DND-41 (cell line): ENCODE measurements at regions not wholly inside any gene's neighbourhood (a gene's known extent, or its start where the extent isn't known, plus 50 kb on each side); places are given as distances from the start of the nearest gene placed in this dataset.

Experiments used
- ATAC-seq: fragments of 200-7000 bp; cut with Tn5 transposase; 3 replicates; pipeline ENCODE4 v1.9.1; 2021; ENCODE audit warnings: low read depth; ENCODE audit not compliant: insufficient read depth
- DNase-seq: peaks from one replicate; pipeline ENCODE4 v3.0.0-alpha.2; 2020
- H2AFZ ChIP-seq: 2 replicates; pipeline ENCODE4 v1.6.0; 2012; ENCODE audit warnings: low read depth, low read length
- H3K27ac ChIP-seq: 2 replicates; pipeline ENCODE4 v1.5.1; 2012; ENCODE audit warnings: low read length, inconsistent platforms
- H3K27me3 ChIP-seq: fragments of 200-600 bp; sonication (generic); 2 replicates; pipeline ENCODE4 v1.6.0; 2012; ENCODE audit warnings: low read length, mild to moderate bottlenecking, inconsistent platforms; ENCODE audit not compliant: insufficient read depth, poor library complexity
- H3K36me3 ChIP-seq: 2 replicates; pipeline ENCODE4 v1.5.1; 2012; ENCODE audit warnings: low read length, inconsistent platforms; ENCODE audit not compliant: insufficient read depth
- H3K4me1 ChIP-seq: 2 replicates; pipeline ENCODE4 v1.5.1; 2012; ENCODE audit warnings: mild to moderate bottlenecking, low read length; ENCODE audit not compliant: insufficient read depth
- H3K4me2 ChIP-seq: 2 replicates; pipeline ENCODE4 v1.6.0; 2012; ENCODE audit warnings: mild to moderate bottlenecking, moderate library complexity, low read length, inconsistent platforms; ENCODE audit not compliant: insufficient read depth
- H3K4me3 ChIP-seq, 2 experiments: fragments of 200-600 bp in 1 of 2; shearing (Covaris generic) in 1 of 2; 2 replicates each; pipeline ENCODE4 v1.5.1; 2012 to 2016; ENCODE audit warnings: inconsistent platforms in 2 of 2, low read length in 2 of 2, mild to moderate bottlenecking in 2 of 2, low read depth in 1 of 2, moderate library complexity in 1 of 2
- H3K79me2 ChIP-seq: 2 replicates; pipeline ENCODE4 v1.6.0; 2012; ENCODE audit warnings: low read length, inconsistent platforms; ENCODE audit not compliant: insufficient read depth
- H3K9ac ChIP-seq: 2 replicates; pipeline ENCODE4 v1.6.0; 2012; ENCODE audit warnings: low read depth, mild to moderate bottlenecking, inconsistent platforms, low read length, moderate library complexity
- H3K9me3 ChIP-seq: 2 replicates; pipeline ENCODE4 v1.5.1; 2012; ENCODE audit warnings: low read length, moderate library complexity, mild to moderate bottlenecking, inconsistent platforms; ENCODE audit not compliant: insufficient read depth, severe bottlenecking
- H4K20me1 ChIP-seq: 2 replicates; pipeline ENCODE4 v1.6.0; 2012; ENCODE audit warnings: low read length; ENCODE audit not compliant: insufficient read depth
- EZH2 ChIP-seq: IDR thresholded peaks from 3 replicates; pipeline ENCODE4 v1.6.1; 2012; ENCODE audit warnings: borderline replicate concordance, low read depth, mild to moderate bottlenecking, moderate library complexity, low read length, inconsistent platforms; ENCODE audit not compliant: severe bottlenecking
- TF ChIP-seq, protein P1 (sequence below): IDR thresholded peaks from 2 replicates; pipeline ENCODE4 v1.5.1; 2012; ENCODE audit warnings: borderline replicate concordance, low read length, moderate library complexity, mild to moderate bottlenecking; ENCODE audit not compliant: poor library complexity, severe bottlenecking; ENCODE audit errors: extremely low read depth

DNA sequence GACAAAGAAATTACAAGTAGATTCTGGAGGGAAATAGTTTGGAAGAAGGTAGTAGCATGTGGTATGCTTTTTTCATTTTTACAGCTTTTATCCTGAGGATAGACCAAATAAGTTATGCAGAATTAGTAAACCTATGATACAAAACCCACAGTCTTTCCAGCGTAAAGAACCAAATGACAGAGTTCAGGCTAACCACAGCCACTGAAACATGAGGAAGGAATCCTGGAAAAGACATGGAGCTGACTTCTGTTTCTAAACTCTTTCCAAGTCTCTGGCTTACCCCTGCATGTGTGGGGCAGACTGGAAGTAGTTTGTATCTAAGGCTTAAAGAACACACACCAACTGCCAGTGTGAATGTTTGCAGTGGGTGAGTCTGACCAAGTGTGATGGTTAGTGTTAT is 258.4 kb upstream of the TENM4 start:
- Histone ChIP-seq H3K27me3 (no peaks in the 10 kb centered on the region), H3K9me3 (peaks cover 9% of the 10 kb centered on the region), H2AFZ (no peak overlapping the region), H3K36me3 (no peaks in the 10 kb centered on the region), H3K9ac (no peak overlapping the region), H3K4me2 (no peak overlapping the region), H3K79me2 (no peaks in the 10 kb centered on the region), H4K20me1 (no peaks in the 10 kb centered on the region), H3K4me3 (no peak overlapping the region), H3K27ac (no peak overlapping the region), H3K4me1 (no peaks in the 10 kb centered on the region)
- no peak for TF ChIP-seq EZH2
- TF ChIP-seq, protein P1, sequence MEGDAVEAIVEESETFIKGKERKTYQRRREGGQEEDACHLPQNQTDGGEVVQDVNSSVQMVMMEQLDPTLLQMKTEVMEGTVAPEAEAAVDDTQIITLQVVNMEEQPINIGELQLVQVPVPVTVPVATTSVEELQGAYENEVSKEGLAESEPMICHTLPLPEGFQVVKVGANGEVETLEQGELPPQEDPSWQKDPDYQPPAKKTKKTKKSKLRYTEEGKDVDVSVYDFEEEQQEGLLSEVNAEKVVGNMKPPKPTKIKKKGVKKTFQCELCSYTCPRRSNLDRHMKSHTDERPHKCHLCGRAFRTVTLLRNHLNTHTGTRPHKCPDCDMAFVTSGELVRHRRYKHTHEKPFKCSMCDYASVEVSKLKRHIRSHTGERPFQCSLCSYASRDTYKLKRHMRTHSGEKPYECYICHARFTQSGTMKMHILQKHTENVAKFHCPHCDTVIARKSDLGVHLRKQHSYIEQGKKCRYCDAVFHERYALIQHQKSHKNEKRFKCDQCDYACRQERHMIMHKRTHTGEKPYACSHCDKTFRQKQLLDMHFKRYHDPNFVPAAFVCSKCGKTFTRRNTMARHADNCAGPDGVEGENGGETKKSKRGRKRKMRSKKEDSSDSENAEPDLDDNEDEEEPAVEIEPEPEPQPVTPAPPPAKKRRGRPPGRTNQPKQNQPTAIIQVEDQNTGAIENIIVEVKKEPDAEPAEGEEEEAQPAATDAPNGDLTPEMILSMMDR, result no peak
- DNase-seq, result no peak
- no peak for ATAC-seq

- H4K20me1 ChIP-seq, result no peaks in the 10 kb centered on the region
- H3K36me3 ChIP-seq, result no peaks in the 10 kb centered on the region
- H3K27me3 ChIP-seq, result no peaks in the 10 kb centered on the region
- ATAC-seq (no peak), DNase-seq (no peak)
- H3K4me1 ChIP-seq, result no peaks in the 10 kb centered on the region
- H3K9ac ChIP-seq, result no peak overlapping the region
- H3K4me3 ChIP-seq, result no peak overlapping the region
- H3K9me3 ChIP-seq, result peaks cover 9% of the 10 kb centered on the region
- no peak overlapping the region for H3K4me2 ChIP-seq
- no peaks in the 10 kb centered on the region for H3K79me2 ChIP-seq
- TF ChIP-seq EZH2, result no peak
- TF ChIP-seq, protein P1, result no peak
- no peak overlapping the region for H3K27ac ChIP-seq
- H2AFZ ChIP-seq, result no peak overlapping the region
Observed at GRCh38 chr11:79697905-79698304, 257.1 kb upstream of the TENM4 start.

DNA sequence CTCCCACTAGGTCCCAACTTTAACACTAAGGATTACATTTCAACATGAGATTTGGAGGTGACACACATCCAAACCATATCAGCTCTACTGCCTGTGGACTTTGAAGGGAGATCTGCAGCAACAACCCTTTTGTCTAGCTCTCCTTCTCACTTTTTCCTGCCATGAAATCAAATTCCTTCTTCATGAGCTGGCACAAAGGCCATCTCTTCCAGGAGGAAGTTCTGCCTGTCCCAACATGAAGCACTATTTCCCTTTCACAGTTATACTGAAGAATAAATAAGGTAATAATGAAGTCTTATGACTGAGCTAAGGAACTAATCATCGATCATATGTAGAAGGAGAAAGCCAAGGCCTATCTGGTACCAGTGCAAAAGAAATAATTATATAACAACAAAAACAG is 253.5 kb upstream of the TENM4 start:
- H2AFZ ChIP-seq, result no peak overlapping the region
- H3K9me3 ChIP-seq, result no peaks in the 10 kb centered on the region
- no peak for DNase-seq
- TF ChIP-seq, protein P1, result no peak
- TF ChIP-seq EZH2, result no peak
- H3K79me2 ChIP-seq, result no peaks in the 10 kb centered on the region
- no peak overlapping the region for H3K27ac ChIP-seq
- no peaks in the 10 kb centered on the region for H3K36me3 ChIP-seq
- no peak for ATAC-seq
- no peaks in the 10 kb centered on the region for H3K4me1 ChIP-seq
- no peak overlapping the region for H3K9ac ChIP-seq
- H3K4me2 ChIP-seq, result no peak overlapping the region
- H4K20me1 ChIP-seq, result no peaks in the 10 kb centered on the region
- no peaks in the 10 kb centered on the region for H3K27me3 ChIP-seq
- no peak overlapping the region for H3K4me3 ChIP-seq

DNA sequence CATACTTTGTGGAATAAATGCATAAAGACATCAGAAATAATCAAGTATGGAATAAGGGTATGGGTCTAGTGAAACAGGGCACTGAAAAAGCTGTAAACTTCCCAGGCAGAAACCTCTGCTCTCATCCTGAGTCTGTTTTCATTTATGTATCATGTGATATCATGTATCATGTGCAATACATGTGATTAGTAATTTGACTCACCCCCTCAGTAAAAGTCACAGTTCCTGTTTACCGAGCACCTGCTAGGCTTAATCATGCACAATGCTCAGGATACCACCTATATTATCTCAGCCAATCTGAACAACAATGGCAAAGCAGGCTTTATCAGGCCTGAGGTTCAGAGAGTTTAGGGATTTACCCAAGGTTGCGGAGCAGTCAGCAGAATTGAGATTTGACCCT is 250.6 kb upstream of the TENM4 start:
- TF ChIP-seq, protein P1, result no peak
- no peak for TF ChIP-seq EZH2
- Histone ChIP-seq H2AFZ (no peak overlapping the region), H3K36me3 (no peaks in the 10 kb centered on the region), H3K27ac (no peak overlapping the region), H3K4me2 (no peak overlapping the region), H3K4me1 (no peaks in the 10 kb centered on the region), H3K9me3 (no peaks in the 10 kb centered on the region), H3K27me3 (no peaks in the 10 kb centered on the region), H3K79me2 (no peaks in the 10 kb centered on the region), H3K9ac (no peak overlapping the region), H4K20me1 (no peaks in the 10 kb centered on the region), H3K4me3 (no peak overlapping the region)
- DNase-seq (no peak), ATAC-seq (no peak)
